ENCODE measurements at regions not wholly inside any gene's neighbourhood (a gene's known extent, or its start where the extent isn't known, plus 50 kb on each side); places are given as distances from the start of the nearest gene placed in this dataset.

DNA sequence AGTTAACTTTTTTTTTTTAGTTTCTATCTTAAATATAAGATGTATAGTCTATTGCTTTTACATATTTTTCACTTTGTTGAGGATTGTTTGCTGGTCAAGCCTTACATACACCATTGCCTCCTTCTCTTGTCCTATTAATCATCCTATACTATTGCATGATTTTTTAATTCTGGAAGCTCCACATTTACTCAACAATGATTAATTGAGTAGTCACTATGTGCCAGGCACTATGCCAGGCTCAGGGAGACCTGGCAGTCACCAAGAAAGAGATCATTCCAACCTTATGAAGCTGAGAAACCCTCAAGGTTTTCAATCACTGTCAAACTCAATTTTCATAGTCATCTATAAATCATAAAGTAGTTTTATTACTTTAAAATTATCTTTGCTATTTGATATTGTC is 626.2 kb downstream of the IGSF11 start:
- no peak overlapping the region for H3K4me3 ChIP-seq (ENCODE audit: low read depth, low read length)
- no TSS peak for BruUV-seq (replicated peaks)
- no peak for DNase-seq
- H3K36me3 ChIP-seq (ENCODE audit: control insufficient read depth, insufficient read depth, low read length), result no peaks in the 10 kb centered on the region
- H3K9me3 Mint-ChIP-seq (ENCODE audit: unreplicated experiment), result no peaks in the 10 kb centered on the region
- H3K4me1 Mint-ChIP-seq (ENCODE audit: low read depth, unreplicated experiment), result peaks cover 7% of the 10 kb centered on the region
- H3K27me3 Mint-ChIP-seq (ENCODE audit: insufficient read depth, unreplicated experiment), result no peaks in the 10 kb centered on the region
- CTCF ChIA-PET, result no interaction called here
- H3K36me3 Mint-ChIP-seq (ENCODE audit: insufficient read depth, unreplicated experiment), result no peaks in the 10 kb centered on the region
- TF ChIP-seq, protein P1, sequence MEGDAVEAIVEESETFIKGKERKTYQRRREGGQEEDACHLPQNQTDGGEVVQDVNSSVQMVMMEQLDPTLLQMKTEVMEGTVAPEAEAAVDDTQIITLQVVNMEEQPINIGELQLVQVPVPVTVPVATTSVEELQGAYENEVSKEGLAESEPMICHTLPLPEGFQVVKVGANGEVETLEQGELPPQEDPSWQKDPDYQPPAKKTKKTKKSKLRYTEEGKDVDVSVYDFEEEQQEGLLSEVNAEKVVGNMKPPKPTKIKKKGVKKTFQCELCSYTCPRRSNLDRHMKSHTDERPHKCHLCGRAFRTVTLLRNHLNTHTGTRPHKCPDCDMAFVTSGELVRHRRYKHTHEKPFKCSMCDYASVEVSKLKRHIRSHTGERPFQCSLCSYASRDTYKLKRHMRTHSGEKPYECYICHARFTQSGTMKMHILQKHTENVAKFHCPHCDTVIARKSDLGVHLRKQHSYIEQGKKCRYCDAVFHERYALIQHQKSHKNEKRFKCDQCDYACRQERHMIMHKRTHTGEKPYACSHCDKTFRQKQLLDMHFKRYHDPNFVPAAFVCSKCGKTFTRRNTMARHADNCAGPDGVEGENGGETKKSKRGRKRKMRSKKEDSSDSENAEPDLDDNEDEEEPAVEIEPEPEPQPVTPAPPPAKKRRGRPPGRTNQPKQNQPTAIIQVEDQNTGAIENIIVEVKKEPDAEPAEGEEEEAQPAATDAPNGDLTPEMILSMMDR (IDR thresholded peaks at IDR 0.05; ENCODE audit: insufficient read depth in 1 of 2, low read depth in 1 of 2, low read length in 1 of 2, severe bottlenecking in 1 of 2, unreplicated experiment in 1 of 2), result no peak
- no peaks in the 10 kb centered on the region for H3K4me1 ChIP-seq
- intact Hi-C loops (cut with micrococcal nuclease; ENCODE audit: unreplicated experiment), result no loop called here
- no peaks in the 10 kb centered on the region for H3K9me3 ChIP-seq
- no peak overlapping the region for H3K4me3 Mint-ChIP-seq (ENCODE audit: unreplicated experiment)
- no peaks in the 10 kb centered on the region for H3K27me3 ChIP-seq (replicated peaks; ENCODE audit: control insufficient read depth, insufficient read depth, low read length)
- H3K27ac Mint-ChIP-seq (ENCODE audit: unreplicated experiment), result no peak overlapping the region
- POLR2A ChIA-PET, result no interaction called here

- H3K4me3 ChIP-seq (ENCODE audit: low read depth, low read length), result no peak overlapping the region
- no peaks in the 10 kb centered on the region for H3K27me3 ChIP-seq (replicated peaks; ENCODE audit: control insufficient read depth, insufficient read depth, low read length)
- CTCF ChIA-PET, result no interaction called here
- Mint-ChIP-seq H3K4me3 (ENCODE audit: unreplicated experiment) (no peak overlapping the region), H3K4me1 (ENCODE audit: low read depth, unreplicated experiment) (no peaks in the 10 kb centered on the region), H3K9me3 (ENCODE audit: unreplicated experiment) (peaks cover 24% of the 10 kb centered on the region), H3K27me3 (ENCODE audit: insufficient read depth, unreplicated experiment) (no peaks in the 10 kb centered on the region), H3K27ac (ENCODE audit: unreplicated experiment) (no peak overlapping the region), H3K36me3 (ENCODE audit: insufficient read depth, unreplicated experiment) (no peaks in the 10 kb centered on the region)
- H3K36me3 ChIP-seq (ENCODE audit: control insufficient read depth, insufficient read depth, low read length), result no peaks in the 10 kb centered on the region
- TF ChIP-seq, protein P1 (IDR thresholded peaks at IDR 0.05; ENCODE audit: insufficient read depth in 1 of 2, low read depth in 1 of 2, low read length in 1 of 2, severe bottlenecking in 1 of 2, unreplicated experiment in 1 of 2), result no peak
- no peaks in the 10 kb centered on the region for H3K4me1 ChIP-seq
- no TSS peak for BruUV-seq (replicated peaks)
- H3K9me3 ChIP-seq, result no peaks in the 10 kb centered on the region
- POLR2A ChIA-PET, result no interaction called here
- peak in 1 of 2 experiments; percentile 6 for DNase-seq
- intact Hi-C loops (cut with micrococcal nuclease; ENCODE audit: unreplicated experiment), result loop anchor here (1.0 kb wide), 1 partner anchor 216 kb away; no protein-coding TSS in a partner anchor
Observed at GRCh38 chr3:118412503-118412902, 622.1 kb downstream of the IGSF11 start.

- intact Hi-C loops (cut with micrococcal nuclease; ENCODE audit: unreplicated experiment), result no loop called here
- Histone ChIP-seq H3K4me1 (no peaks in the 10 kb centered on the region), H3K4me3 (ENCODE audit: low read depth, low read length) (no peak overlapping the region), H3K36me3 (ENCODE audit: control insufficient read depth, insufficient read depth, low read length) (no peaks in the 10 kb centered on the region), H3K9me3 (no peaks in the 10 kb centered on the region; the same call in 1 of the 2 replicates), H3K27me3 (replicated peaks; ENCODE audit: control insufficient read depth, insufficient read depth, low read length) (no peaks in the 10 kb centered on the region)
- H3K36me3 Mint-ChIP-seq (ENCODE audit: insufficient read depth, unreplicated experiment), result no peaks in the 10 kb centered on the region
- no peaks in the 10 kb centered on the region for H3K9me3 Mint-ChIP-seq (ENCODE audit: unreplicated experiment)
- ChIA-PET POLR2A (no interaction called here), CTCF (interaction anchor here (0.6 kb wide), 1 partner anchor 80 kb away, joined by 3 read pairs; no protein-coding TSS in a partner anchor)
- no peak for DNase-seq
- no peaks in the 10 kb centered on the region for H3K4me1 Mint-ChIP-seq (ENCODE audit: low read depth, unreplicated experiment)
- no peak overlapping the region for H3K27ac Mint-ChIP-seq (ENCODE audit: unreplicated experiment)
- TF ChIP-seq, protein P1 (IDR thresholded peaks at IDR 0.05; ENCODE audit: insufficient read depth in 1 of 2, low read depth in 1 of 2, low read length in 1 of 2, severe bottlenecking in 1 of 2, unreplicated experiment in 1 of 2), result no peak
- no peak overlapping the region for H3K4me3 Mint-ChIP-seq (ENCODE audit: unreplicated experiment)
- BruUV-seq (replicated peaks), result no TSS peak
- H3K27me3 Mint-ChIP-seq (ENCODE audit: insufficient read depth, unreplicated experiment), result no peaks in the 10 kb centered on the region
Observed at GRCh38 chr3:118425272-118425837, 609.3 kb downstream of the IGSF11 start.
